ENCODE measurements at regions not wholly inside any gene's neighbourhood (a gene's known extent, or its start where the extent isn't known, plus 50 kb on each side); places are given as distances from the start of the nearest gene placed in this dataset.

DNA sequence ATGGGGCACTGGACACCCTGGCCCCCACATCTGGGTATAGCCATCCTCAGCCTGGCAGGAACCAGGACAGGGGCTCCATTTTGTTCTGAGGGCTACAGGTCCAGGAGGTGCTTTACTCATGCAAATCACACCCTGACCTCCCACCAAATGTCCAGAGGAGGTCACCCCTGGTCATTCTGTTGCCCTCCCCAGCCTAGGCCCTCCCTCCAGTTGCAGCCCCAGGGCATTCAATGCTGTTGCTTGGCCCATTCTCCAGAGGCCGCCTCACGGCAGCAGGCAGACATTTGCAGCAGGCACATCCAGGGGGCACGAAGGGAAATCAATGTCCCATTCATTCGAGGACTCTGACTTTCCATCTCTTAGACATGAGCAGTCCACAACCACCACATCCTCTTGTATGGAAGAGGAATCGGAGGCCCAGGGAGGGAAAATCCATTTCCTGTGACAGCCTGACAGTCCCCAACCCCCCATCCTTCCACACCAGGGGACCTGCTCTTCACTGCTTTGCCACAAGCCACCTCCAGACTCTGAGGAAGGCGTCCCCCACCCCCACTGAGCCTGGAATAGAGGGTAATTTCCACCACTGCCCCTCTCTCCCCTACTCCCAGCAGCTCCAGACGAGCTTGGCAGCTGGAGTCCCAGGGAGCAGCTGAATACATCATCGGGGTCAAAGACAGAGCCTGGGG lies 76.2 kb upstream of the UNC5B start:
- DNase-seq (ENCODE audit: low read depth): no peak
- TF ChIP-seq CTCF (conservative IDR thresholded peaks at IDR 0.05; ENCODE audit: low read depth, low read length): no peak
- H3K4me3 ChIP-seq (ENCODE audit: low read depth, low read length): no peak overlapping the region

DNA sequence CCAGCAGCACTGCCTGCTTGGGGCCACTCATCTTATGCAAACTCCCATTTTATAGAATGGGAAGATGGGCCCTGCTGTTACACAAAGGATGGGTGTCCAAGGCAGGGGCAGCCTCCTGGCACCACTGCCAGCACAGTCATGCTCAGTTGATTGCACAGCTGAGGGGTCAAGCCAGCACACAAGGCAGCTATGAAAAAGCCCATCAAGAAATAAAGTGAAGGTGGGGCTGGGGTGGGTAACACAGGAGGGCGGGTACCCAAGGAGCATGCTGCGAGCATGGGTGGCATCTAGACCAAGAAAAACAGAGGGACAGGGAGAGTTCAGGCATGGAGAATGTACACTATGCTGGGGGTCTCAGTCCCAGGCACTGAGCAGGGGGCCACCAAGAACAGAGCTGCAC lies 74.7 kb upstream of the UNC5B start:
- DNase-seq (ENCODE audit: low read depth): no peak
- no peak for TF ChIP-seq CTCF (conservative IDR thresholded peaks at IDR 0.05; ENCODE audit: low read depth, low read length)
- no peak overlapping the region for H3K4me3 ChIP-seq (ENCODE audit: low read depth, low read length)

DNA sequence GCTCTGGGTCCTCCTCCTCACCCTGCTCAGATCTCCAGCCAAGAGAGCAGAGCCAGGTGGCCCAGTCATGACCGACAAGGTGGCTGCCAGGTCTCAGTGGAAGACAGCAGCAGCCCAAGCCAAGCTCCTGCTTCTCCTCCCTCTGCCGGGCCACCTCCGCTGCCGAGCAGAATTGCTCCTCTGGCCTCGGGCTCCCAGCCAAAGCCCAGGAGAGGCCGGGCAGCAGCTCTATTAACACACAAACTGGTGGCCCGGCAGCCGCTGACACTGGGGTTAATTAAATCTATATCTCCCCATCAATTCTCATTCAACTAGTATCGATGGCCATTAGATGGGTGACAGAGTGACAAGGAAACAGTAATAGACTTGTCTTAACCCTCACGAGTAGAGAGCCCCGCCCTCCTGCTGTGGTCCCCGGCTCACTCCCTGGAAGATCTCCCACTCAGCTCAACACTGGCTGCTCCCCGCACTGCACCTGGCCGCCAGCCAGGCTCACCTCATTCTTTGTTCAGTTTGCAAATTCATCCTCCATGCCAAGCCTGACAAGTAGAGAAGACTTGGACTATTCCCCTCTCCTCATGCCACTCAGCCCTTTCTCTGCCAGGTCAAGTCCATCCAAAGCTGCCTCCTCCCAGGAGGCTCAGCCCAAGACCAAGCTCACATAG lies 74.1 kb upstream of the UNC5B start:
- DNase-seq (ENCODE audit: low read depth): no peak
- no peak for TF ChIP-seq CTCF (conservative IDR thresholded peaks at IDR 0.05; ENCODE audit: low read depth, low read length)
- H3K4me3 ChIP-seq (ENCODE audit: low read depth, low read length): no peak overlapping the region

DNA sequence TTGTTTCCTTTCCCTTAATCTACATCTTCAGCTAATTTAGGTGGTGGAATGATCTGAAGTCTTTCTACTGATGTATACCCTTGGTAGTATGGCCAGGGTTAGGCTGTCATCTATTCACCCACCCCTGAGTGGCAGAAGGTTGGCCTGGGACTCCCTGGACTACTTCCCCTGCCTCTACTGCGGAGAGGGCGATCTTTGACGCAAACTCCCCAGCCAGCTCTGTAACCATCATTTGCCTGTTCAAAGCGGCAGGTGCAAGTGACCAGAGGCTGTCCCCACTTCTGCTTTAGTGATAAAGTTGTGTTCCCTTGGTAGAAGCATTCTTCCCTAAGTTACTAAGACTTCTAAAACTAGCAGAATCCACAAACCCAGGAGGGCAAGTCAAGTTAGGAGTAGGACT lies 70.8 kb upstream of the UNC5B start:
- no peak for DNase-seq (ENCODE audit: low read depth)
- H3K4me3 ChIP-seq (ENCODE audit: low read depth, low read length): no peak overlapping the region
- no peak for TF ChIP-seq CTCF (conservative IDR thresholded peaks at IDR 0.05; ENCODE audit: low read depth, low read length)

DNA sequence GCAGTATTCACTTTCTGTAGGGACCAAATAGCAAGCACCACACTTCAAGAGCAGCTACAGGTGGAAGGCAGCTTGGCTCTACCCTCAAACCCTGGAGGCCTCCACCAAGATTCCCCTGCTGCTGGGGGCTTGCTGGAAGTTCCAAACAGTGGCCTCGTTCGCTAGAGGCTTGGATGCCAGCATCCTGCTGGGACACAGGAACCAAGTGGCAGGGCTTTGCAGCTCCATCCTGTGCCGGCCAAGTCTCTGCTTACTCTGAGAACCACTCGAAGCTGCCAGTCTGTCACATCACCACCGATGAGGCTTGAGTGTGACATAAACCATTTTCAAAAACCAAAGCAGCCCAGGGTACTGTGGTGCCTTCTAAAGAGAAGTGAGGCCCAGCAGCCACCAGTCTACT lies 69.2 kb upstream of the UNC5B start:
- TF ChIP-seq CTCF (conservative IDR thresholded peaks at IDR 0.05; ENCODE audit: low read depth, low read length): no peak
- no peak overlapping the region for H3K4me3 ChIP-seq (ENCODE audit: low read depth, low read length)
- no peak for DNase-seq (ENCODE audit: low read depth)

GRCh38 chr10:71143610-71144009 lies 68.8 kb upstream of the UNC5B start:
- DNase-seq (ENCODE audit: low read depth): no peak
- no peak for TF ChIP-seq CTCF (conservative IDR thresholded peaks at IDR 0.05; ENCODE audit: low read depth, low read length)
- no peak overlapping the region for H3K4me3 ChIP-seq (ENCODE audit: low read depth, low read length)

GRCh38 chr10:71144824-71145223 lies 67.5 kb upstream of the UNC5B start:
- H3K4me3 ChIP-seq (ENCODE audit: low read depth, low read length): no peak overlapping the region
- TF ChIP-seq CTCF (conservative IDR thresholded peaks at IDR 0.05; ENCODE audit: low read depth, low read length): no peak
- DNase-seq (ENCODE audit: low read depth): no peak
